K562 (cell line): ENCODE measurements at regions not wholly inside any gene's neighbourhood (a gene's known extent, or its start where the extent isn't known, plus 50 kb on each side); places are given as distances from the start of the nearest gene placed in this dataset.

Source experiments
- BRD4 ChIP-seq: fragments of 200-600 bp; sonication (generic); IDR thresholded peaks from 2 replicates; pipeline ENCODE4 v1.6.1; 2017; ENCODE audit warnings: inconsistent platforms
- BRF1 ChIP-seq: IDR thresholded peaks from 3 replicates; pipeline ENCODE4 v1.6.1; 2011; ENCODE audit warnings: borderline replicate concordance, mild to moderate bottlenecking; ENCODE audit not compliant: insufficient read length; ENCODE audit errors: extremely low read depth
- TF ChIP-seq, protein P1 (sequence below): sonication (generic); formaldehyde crosslinking; IDR thresholded peaks from 2 replicates; pipeline ENCODE4 v1.8.1; 2022; ENCODE audit warnings: missing genetic modification reagents
- TF ChIP-seq, protein P2 (sequence below), 3 experiments: IDR thresholded peaks in 2 of 3; conservative IDR thresholded peaks in 1 of 3; 2 replicates each; pipeline ENCODE4 v1.5.1; 2011 to 2012; ENCODE audit warnings: low read length in 3 of 3, mild to moderate bottlenecking in 3 of 3, control low read depth in 2 of 3, improper control_type of control experiment in 1 of 3, inconsistent platforms in 1 of 3, low read depth in 1 of 3, mixed read lengths in 1 of 3, moderate library complexity in 1 of 3; ENCODE audit not compliant: insufficient read depth in 2 of 3

DNA sequence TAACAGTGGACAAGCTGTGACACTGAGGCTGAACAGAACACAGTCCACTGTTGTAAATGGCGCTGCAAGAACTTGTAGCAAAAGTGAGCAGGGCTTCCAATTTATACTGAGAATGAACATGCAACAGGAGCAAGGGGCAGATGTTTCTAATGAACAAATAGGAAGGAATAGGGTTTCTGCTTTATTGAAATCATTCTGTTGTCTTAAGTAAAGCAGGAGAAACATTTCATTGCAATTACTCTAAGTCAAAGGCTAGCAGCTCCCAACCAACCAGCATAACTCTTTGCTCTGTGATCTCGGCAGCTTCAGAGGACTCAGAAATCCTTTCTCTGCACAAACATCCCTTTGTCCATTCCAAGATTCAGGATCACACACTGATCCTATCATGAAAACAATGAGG, 236.2 kb upstream of the PRSS58 start:
- TF ChIP-seq, protein P1, sequence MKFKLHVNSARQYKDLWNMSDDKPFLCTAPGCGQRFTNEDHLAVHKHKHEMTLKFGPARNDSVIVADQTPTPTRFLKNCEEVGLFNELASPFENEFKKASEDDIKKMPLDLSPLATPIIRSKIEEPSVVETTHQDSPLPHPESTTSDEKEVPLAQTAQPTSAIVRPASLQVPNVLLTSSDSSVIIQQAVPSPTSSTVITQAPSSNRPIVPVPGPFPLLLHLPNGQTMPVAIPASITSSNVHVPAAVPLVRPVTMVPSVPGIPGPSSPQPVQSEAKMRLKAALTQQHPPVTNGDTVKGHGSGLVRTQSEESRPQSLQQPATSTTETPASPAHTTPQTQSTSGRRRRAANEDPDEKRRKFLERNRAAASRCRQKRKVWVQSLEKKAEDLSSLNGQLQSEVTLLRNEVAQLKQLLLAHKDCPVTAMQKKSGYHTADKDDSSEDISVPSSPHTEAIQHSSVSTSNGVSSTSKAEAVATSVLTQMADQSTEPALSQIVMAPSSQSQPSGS (CRISPR knock-in tag): no peak
- TF ChIP-seq, protein P2, sequence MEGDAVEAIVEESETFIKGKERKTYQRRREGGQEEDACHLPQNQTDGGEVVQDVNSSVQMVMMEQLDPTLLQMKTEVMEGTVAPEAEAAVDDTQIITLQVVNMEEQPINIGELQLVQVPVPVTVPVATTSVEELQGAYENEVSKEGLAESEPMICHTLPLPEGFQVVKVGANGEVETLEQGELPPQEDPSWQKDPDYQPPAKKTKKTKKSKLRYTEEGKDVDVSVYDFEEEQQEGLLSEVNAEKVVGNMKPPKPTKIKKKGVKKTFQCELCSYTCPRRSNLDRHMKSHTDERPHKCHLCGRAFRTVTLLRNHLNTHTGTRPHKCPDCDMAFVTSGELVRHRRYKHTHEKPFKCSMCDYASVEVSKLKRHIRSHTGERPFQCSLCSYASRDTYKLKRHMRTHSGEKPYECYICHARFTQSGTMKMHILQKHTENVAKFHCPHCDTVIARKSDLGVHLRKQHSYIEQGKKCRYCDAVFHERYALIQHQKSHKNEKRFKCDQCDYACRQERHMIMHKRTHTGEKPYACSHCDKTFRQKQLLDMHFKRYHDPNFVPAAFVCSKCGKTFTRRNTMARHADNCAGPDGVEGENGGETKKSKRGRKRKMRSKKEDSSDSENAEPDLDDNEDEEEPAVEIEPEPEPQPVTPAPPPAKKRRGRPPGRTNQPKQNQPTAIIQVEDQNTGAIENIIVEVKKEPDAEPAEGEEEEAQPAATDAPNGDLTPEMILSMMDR (IDR thresholded peaks at IDR 0.05 in 2 of 3, conservative IDR thresholded peaks at IDR 0.05 in 1 of 3; ENCODE audit: insufficient read depth in 2 of 3, low read depth in 1 of 3, low read length in 3 of 3): no peak
- TF ChIP-seq BRF1: no peak
- no peak for TF ChIP-seq BRD4
